ENCODE measurements at regions not wholly inside any gene's neighbourhood (a gene's known extent, or its start where the extent isn't known, plus 50 kb on each side); places are given as distances from the start of the nearest gene placed in this dataset.

DNA sequence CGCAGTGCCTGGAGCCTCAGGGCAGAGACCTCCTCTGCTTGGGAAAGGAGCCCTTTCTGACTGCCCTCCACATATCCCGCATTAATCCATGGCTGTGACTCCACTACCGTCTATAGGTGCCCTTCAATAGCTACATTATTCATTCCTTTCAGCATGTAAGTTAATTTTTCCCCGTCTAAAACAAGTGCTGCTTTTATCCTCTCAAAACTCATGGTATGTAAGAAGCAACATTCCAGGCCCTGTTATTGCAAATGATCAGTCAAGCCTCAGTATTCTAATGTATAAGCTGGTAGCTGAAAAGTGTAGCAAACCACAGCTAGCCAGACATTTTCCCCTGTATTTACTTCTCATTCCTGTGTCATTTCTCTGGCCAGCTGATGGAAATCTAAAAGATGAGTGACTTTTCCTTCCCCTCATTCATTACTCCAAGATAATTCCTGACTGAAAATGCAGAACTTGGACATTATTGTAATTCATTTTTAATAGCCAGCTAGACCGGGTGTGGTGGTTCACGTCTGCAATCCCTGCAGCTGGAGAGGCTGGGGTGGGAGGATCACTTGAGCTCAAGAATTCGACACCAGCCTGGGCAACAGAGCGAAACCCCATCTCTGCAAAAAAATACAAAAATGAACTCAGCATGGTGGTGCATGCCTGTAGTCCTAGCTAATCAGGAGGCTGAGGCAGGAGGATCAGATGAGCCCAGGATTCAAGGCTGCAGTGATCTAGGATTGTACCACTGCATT is 88.5 kb upstream of the SOD1 start:
- no peak for ATAC-seq
- RAD21 ChIA-PET (ENCODE audit: unreplicated experiment): interaction anchor here (0.6 to 1.7 kb wide), 4 partner anchors 10 to 368 kb away, joined by 3 to 6 read pairs (median 4); no protein-coding TSS in a partner anchor
- Histone ChIP-seq H3K4me3 (no peak overlapping the region), H3K4me1 (ENCODE audit: control insufficient read depth, insufficient read depth, low read length) (no peaks in the 10 kb centered on the region), H2AFZ (ENCODE audit: control insufficient read depth, low read depth, low read length) (no peak overlapping the region), H4K20me1 (ENCODE audit: control insufficient read depth, insufficient read depth) (no peaks in the 10 kb centered on the region), H3K9ac (ENCODE audit: control insufficient read depth, insufficient read depth, low read length) (no peak overlapping the region), H3K4me2 (ENCODE audit: control insufficient read depth, insufficient read depth) (no peak overlapping the region), H3K79me2 (ENCODE audit: control insufficient read depth, insufficient read depth, low read length) (no peaks in the 10 kb centered on the region), H3K36me3 (ENCODE audit: control insufficient read depth in 2 of 2, insufficient read depth in 2 of 2, low read length in 1 of 2) (no peaks in the 10 kb centered on the region), H3K9me3 (replicated peaks; ENCODE audit: control insufficient read depth, insufficient read depth, low read length) (no peaks in the 10 kb centered on the region), H3K27ac (ENCODE audit: control insufficient read depth, insufficient read depth) (no peak overlapping the region), H3K27me3 (replicated peaks in 1 of 2; ENCODE audit: control insufficient read depth in 2 of 2, insufficient read depth in 2 of 2, low read length in 1 of 2) (no peaks in the 10 kb centered on the region)
- in situ Hi-C loops (cut with MboI) (no loop called here), intact Hi-C loops (cut with micrococcal nuclease; ENCODE audit: unreplicated experiment) (no loop called here)
- no peak for FAIRE-seq
- POLR2A ChIA-PET: interaction anchor here (0.6 kb wide), 1 partner anchor 350 kb away, joined by 3 read pairs; no protein-coding TSS in a partner anchor
- no peak for DNase-seq (ENCODE audit: low read depth, low spot score)
- BruUV-seq (replicated peaks): no TSS peak
- CTCF ChIA-PET: interaction anchor here (1.0 to 2.6 kb wide), 4 partner anchors 10 to 20 kb away, joined by 3 to 11 read pairs (median 4); no protein-coding TSS in a partner anchor
- WGBS (ENCODE audit: insufficient coverage, insufficient replicate concordance, low lambda C conversion rate, missing lambda C conversion rate): 36% methylated on average over 8 of the region's 8 CpGs
- TF ChIP-seq ZNF207 (IDR thresholded peaks at IDR 0.05; ENCODE audit: borderline replicate concordance) (no peak), EGR1 (IDR thresholded peaks at IDR 0.05; ENCODE audit: borderline replicate concordance in 1 of 2, low read depth in 2 of 2, low read length in 2 of 2) (no peak), POLR2A (IDR thresholded peaks at IDR 0.05; ENCODE audit: low read depth, low read length) (no peak), CHD4 (IDR thresholded peaks at IDR 0.05) (no peak)
- SMC1A ChIA-PET (ENCODE audit: uncharacterized antibody, unreplicated experiment): interaction anchor here (0.7 to 1.6 kb wide), 2 partner anchors 10 to 372 kb away, joined by 3 to 4 read pairs; no protein-coding TSS in a partner anchor

DNA sequence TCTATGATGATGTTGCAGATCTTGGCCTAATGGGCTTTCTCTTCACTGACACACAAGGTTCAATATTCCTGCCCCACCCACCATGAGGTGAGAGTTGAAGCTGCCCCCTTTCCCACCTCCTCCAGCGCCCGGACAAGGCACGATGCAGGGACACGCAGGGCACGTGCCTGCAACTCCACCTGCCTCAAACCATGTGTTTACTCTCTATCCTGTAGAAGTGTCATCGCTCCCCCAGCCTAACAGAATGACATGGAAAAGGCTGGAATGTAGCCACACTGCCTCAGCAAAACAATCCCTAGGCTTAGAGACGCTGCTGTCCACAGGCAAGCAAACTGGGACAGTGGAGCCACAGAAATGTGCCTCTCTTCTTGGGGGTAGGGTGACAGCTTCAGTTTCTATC is 92.9 kb upstream of the SOD1 start:
- no peaks in the 10 kb centered on the region for H3K36me3 ChIP-seq (ENCODE audit: control insufficient read depth in 2 of 2, insufficient read depth in 2 of 2, low read length in 1 of 2)
- no peaks in the 10 kb centered on the region for H3K79me2 ChIP-seq (ENCODE audit: control insufficient read depth, insufficient read depth, low read length)
- SMC1A ChIA-PET (ENCODE audit: uncharacterized antibody, unreplicated experiment): interaction anchor here (1.7 kb wide), 1 partner anchor 14 kb away, joined by 4 read pairs; no protein-coding TSS in a partner anchor
- no peak overlapping the region for H2AFZ ChIP-seq (ENCODE audit: control insufficient read depth, low read depth, low read length)
- ATAC-seq (no peak), FAIRE-seq (no peak), DNase-seq (ENCODE audit: low read depth, low spot score) (no peak)
- no peak overlapping the region for H3K4me2 ChIP-seq (ENCODE audit: control insufficient read depth, insufficient read depth)
- BruUV-seq (replicated peaks): no TSS peak
- no peak overlapping the region for H3K9ac ChIP-seq (ENCODE audit: control insufficient read depth, insufficient read depth, low read length)
- H3K27ac ChIP-seq (ENCODE audit: control insufficient read depth, insufficient read depth): no peak overlapping the region
- no peaks in the 10 kb centered on the region for H3K27me3 ChIP-seq (replicated peaks in 1 of 2; ENCODE audit: control insufficient read depth in 2 of 2, insufficient read depth in 2 of 2, low read length in 1 of 2)
- no peaks in the 10 kb centered on the region for H3K9me3 ChIP-seq (replicated peaks; ENCODE audit: control insufficient read depth, insufficient read depth, low read length)
- CTCF ChIA-PET: interaction anchor here (0.6 to 1.8 kb wide), 5 partner anchors 8 to 368 kb away, joined by 3 to 6 read pairs (median 4); no protein-coding TSS in a partner anchor
- intact Hi-C loops (cut with micrococcal nuclease; ENCODE audit: unreplicated experiment) (no loop called here), in situ Hi-C loops (cut with MboI) (no loop called here)
- no peaks in the 10 kb centered on the region for H4K20me1 ChIP-seq (ENCODE audit: control insufficient read depth, insufficient read depth)
- WGBS (ENCODE audit: insufficient coverage, insufficient replicate concordance, low lambda C conversion rate, missing lambda C conversion rate): 20% methylated on average over 7 of the region's 7 CpGs
- POLR2A ChIA-PET: no interaction called here
- RAD21 ChIA-PET (ENCODE audit: unreplicated experiment): interaction anchor here (0.6 to 1.0 kb wide), 3 partner anchors 12 to 471 kb away, joined by 3 read pairs; no protein-coding TSS in a partner anchor
- H3K4me3 ChIP-seq: no peak overlapping the region
- no peaks in the 10 kb centered on the region for H3K4me1 ChIP-seq (ENCODE audit: control insufficient read depth, insufficient read depth, low read length)
- TF ChIP-seq, protein P1, sequence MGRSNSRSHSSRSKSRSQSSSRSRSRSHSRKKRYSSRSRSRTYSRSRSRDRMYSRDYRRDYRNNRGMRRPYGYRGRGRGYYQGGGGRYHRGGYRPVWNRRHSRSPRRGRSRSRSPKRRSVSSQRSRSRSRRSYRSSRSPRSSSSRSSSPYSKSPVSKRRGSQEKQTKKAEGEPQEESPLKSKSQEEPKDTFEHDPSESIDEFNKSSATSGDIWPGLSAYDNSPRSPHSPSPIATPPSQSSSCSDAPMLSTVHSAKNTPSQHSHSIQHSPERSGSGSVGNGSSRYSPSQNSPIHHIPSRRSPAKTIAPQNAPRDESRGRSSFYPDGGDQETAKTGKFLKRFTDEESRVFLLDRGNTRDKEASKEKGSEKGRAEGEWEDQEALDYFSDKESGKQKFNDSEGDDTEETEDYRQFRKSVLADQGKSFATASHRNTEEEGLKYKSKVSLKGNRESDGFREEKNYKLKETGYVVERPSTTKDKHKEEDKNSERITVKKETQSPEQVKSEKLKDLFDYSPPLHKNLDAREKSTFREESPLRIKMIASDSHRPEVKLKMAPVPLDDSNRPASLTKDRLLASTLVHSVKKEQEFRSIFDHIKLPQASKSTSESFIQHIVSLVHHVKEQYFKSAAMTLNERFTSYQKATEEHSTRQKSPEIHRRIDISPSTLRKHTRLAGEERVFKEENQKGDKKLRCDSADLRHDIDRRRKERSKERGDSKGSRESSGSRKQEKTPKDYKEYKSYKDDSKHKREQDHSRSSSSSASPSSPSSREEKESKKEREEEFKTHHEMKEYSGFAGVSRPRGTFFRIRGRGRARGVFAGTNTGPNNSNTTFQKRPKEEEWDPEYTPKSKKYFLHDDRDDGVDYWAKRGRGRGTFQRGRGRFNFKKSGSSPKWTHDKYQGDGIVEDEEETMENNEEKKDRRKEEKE (IDR thresholded peaks at IDR 0.05): no peak
- TF ChIP-seq POU2F2 (IDR thresholded peaks at IDR 0.05; ENCODE audit: borderline replicate concordance, low read depth, low read length) (no peak), SRF (IDR thresholded peaks at IDR 0.05; ENCODE audit: low read depth in 2 of 2, low read length in 2 of 2) (no peak), JUND (IDR thresholded peaks at IDR 0.05; ENCODE audit: low read depth, low read length) (no peak), CHD2 (IDR thresholded peaks at IDR 0.05; ENCODE audit: borderline replicate concordance, low read depth, low read length) (no peak)
- TF ChIP-seq, protein P2, sequence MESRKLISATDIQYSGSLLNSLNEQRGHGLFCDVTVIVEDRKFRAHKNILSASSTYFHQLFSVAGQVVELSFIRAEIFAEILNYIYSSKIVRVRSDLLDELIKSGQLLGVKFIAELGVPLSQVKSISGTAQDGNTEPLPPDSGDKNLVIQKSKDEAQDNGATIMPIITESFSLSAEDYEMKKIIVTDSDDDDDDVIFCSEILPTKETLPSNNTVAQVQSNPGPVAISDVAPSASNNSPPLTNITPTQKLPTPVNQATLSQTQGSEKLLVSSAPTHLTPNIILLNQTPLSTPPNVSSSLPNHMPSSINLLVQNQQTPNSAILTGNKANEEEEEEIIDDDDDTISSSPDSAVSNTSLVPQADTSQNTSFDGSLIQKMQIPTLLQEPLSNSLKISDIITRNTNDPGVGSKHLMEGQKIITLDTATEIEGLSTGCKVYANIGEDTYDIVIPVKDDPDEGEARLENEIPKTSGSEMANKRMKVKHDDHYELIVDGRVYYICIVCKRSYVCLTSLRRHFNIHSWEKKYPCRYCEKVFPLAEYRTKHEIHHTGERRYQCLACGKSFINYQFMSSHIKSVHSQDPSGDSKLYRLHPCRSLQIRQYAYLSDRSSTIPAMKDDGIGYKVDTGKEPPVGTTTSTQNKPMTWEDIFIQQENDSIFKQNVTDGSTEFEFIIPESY (IDR thresholded peaks at IDR 0.05): no peak
